G401 (cell line): ENCODE measurements at regions not wholly inside any gene's neighbourhood (a gene's known extent, or its start where the extent isn't known, plus 50 kb on each side); places are given as distances from the start of the nearest gene placed in this dataset.

Experiments
- DNase-seq: peaks from one replicate; pipeline ENCODE4 v3.0.0-alpha.2; 2015; ENCODE audit warnings: low spot score
- in situ Hi-C: cut with HindIII; loops from 2 replicates; pipeline ENCODE4 v1.10.0; 2016; ENCODE audit warnings: low sequenced_read_pairs, mixed read lengths

DNA sequence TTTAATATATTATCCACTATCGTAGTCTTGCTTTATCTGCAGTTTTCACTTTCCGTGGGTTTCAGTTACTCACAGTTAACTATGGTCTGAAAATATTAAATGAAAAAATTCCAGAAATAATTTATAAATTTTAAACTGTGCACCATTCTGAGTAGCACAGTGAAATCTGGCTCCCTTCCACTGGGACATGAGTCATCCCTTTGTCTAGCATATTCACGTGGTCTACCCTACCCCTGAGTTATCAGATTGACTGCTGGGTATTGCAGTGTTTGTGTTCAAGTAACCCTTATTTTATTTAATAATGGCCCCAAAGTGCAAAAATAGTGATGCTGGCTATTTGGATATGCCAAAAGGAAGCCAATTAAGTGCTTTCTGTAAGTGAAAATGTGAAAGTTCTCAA, 539.5 kb upstream of the AGTR1 start:
- in situ Hi-C loops = no loop called here
- no peak for DNase-seq

DNA sequence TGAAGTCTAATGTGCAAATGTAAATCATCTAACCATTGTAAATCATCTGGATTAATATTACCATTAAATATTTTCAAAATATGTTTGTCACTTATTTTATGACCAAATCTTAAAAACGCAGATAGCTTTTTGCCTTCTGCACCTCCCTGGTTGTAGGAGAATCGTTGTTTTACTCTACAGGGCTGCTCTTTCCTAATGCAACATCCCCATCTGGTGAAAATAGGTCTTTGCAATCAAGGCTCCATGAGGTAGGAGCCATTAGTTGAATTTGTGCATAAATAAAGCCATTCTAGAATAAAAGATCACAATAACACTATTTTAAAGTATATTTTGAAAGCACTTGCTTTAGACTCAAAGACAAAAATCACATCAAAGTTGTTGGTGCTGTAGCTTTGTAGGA, 535.6 kb upstream of the AGTR1 start:
- in situ Hi-C loops = no loop called here

DNA sequence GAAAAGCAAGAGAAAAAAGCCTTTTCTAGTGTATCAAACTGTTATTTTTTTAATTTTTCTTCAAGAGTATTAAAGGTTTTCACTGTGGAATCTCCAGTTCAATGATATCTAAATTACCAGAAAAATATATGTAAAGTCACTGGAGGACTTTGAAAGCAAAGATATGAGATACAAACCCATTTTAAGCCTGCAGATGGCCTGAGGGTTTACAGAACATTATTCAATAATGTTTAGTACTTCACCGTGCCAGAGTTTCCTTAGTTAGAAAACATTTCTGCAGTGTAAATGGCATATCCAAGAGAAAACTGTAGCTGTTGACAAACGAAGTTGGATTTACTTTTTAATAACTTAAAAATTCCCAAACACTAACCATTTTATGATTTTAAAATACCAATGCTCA, 529.4 kb upstream of the AGTR1 start:
- DNase-seq = no peak
- in situ Hi-C loops = no loop called here

More for the DNA sequence above, 535.6 kb upstream of the AGTR1 start:
- DNase-seq = peak; percentile 69

DNA sequence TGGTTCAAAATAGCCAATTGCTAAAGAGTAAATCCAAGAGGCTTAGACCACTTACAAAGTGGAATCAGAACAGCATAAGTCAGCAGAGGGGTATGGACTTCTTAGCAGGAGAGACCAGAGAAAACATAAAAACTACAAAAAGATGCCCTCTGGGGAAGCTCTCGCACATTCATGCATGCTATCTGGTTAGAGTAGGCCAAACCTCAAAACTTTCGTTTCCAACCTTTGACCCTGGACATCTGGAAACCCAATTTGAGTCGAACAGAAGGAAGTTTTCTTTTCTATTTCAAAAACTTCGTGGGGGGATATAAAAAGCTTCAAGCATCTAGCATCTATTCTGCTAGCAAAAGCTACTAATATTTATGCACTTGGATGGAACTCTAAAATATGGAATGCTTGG, 523.9 kb upstream of the AGTR1 start:
- in situ Hi-C loops = no loop called here
- no peak for DNase-seq

DNA sequence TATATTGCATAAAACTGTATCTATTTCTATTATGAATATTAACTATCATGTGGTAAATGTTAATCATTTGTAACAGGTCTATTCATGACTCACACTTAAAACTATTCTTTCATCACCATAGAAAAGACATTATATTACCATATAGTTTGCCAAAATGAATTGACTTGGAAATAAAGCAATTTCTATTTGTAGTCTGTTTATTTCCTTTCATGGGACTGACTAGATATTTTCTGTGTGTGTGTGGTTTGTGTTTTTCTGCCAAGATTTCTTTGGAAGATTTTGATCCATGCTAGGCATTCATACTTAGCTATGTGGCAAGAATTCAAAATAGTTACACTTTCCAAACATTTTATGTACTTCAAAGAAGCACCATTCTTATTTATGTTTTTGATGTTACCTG, 522.5 kb upstream of the AGTR1 start:
- in situ Hi-C loops = no loop called here
- DNase-seq = no peak

DNA sequence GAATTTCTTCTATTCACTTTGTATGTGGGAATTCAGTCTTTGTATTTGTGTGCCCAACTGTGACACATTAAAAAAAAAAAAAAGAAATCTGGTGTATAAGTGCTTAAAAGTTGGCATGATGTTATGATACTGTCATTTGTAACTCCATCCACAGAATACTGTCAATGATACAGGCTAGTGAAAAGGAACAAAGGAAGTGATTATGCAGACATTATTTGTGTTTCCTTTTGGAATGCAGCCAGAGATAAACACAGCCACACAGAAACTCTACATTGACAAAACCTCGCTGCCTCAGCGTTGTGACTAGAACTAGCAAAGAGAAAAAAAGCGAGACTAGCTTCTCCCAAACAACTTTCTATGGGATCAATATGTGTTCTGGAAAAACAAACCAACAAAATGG, 519.2 kb upstream of the AGTR1 start:
- DNase-seq = no peak
- in situ Hi-C loops = no loop called here

DNA sequence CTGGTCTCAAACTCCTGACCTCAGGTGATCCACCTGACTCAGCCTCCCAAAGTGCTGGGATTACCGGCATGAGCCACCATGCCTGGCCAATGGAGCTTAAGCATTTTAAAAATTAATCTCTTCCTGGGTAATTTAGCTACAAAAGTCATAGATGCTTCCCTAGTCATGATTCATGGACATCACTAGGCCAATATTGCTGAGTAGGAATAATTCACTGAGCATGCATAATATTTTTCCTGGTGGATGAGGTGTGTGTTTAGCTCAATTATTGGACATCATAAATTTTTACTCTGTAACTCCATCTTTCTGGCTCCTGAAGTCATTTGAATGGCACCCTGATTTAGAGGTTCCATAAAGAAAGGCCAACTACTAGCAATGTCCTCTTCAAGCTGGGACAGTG, 512.9 kb upstream of the AGTR1 start:
- DNase-seq = no peak
- in situ Hi-C loops = no loop called here

DNA sequence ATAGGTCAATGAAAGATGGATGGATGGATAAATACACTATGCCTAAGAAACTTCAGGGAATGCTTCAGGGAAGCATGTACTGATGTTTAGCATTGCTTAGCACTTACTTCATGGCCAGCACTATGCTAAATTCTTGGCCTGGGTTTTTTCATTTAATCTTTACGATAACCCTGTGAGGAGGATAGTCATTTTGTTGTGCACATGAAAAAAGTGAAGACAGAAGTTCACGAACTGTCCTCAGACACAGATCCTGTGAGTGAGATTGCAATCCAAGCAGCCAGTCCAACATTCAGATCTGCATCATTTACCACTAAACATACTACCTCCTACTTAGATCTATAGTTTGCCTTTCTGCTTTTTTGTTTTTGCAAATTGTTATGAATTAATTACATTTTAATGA, 510.8 kb upstream of the AGTR1 start:
- in situ Hi-C loops = no loop called here

DNA sequence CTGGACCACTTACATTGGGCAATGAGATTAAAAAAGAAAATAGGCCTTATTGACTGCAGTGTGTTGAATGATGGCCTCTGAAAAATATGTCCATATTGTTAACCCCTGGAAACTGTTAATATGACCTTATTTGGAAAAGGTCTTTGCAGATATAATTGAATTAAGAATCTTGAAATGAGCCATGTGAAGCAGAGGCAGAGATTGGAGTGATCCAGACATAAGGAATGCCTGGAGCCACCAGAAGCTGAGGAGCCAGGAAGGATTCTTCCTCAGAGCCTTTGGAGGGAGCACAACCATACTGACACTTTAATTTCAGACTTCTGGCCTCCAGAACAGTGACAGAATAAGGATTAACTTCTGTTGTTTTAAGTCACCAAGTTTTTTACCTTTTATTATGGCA, 510.4 kb upstream of the AGTR1 start:
- in situ Hi-C loops = no loop called here
- no peak for DNase-seq

More for the DNA sequence above, 510.8 kb upstream of the AGTR1 start:
- no peak for DNase-seq

DNA sequence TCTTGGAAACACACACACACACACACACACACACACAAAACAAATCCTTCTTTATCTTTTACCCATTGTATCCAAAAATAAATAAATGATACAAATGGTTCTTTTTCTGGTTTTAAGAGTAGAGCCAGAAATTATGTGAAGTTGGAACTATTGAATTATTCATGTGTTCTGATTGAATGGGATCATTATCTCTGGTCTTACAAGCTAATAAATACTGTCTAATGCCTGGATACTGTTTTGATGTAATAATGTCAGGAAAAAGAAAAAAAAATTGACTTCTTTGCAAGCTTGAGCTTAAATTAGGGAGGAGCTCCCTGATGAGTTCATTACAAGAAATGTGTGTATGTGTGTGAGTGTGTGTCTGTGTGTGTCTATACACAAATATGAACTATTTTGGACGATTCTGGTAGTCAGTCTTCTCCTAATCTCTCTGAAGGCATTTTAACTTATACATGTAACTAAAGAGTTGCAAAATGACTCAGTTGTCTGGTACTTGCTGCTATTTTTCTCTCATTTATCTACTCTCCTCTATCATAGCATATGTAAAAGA, 507.2 kb upstream of the AGTR1 start:
- in situ Hi-C loops = no loop called here
- no peak for DNase-seq

DNA sequence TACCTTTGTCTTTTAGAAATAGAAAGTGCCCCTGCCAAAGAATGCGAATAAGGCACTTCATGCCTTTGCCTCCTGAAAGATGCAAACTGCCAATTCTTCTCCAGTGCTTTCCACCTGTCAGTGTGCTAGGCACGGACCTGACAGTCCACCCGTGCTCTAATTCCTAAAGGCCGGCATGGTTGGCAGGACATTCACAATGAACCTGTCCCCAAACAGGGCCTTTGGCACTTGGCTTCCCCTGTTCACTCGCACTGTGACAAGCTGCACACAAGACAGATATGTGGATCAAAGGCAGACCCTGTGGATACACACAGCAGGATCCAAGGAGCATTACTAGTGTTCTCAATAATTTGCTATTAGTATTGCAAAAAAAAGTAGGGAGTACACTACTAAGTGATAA, 505.7 kb upstream of the AGTR1 start:
- DNase-seq = peak; percentile 54
- in situ Hi-C loops = no loop called here

DNA sequence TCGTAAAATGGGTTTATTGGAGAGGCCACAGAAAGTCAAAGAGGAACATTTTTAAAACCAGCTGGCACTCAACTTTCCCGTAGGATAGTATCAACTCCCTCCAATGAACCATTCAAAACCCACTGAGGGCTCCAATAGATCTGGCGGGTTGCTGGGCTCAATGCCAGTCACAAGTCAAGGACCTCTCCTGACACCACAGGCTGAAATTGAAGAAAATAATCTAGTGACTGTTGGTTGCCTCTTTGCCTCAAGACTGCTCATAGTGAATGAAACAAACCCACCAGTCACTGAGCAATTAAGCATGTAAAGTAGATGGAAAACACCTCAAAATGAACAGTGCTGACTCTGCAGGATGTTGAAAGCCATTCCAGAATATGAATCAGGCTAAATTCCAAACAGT, 500.6 kb upstream of the AGTR1 start:
- no peak for DNase-seq
- in situ Hi-C loops = no loop called here

DNA sequence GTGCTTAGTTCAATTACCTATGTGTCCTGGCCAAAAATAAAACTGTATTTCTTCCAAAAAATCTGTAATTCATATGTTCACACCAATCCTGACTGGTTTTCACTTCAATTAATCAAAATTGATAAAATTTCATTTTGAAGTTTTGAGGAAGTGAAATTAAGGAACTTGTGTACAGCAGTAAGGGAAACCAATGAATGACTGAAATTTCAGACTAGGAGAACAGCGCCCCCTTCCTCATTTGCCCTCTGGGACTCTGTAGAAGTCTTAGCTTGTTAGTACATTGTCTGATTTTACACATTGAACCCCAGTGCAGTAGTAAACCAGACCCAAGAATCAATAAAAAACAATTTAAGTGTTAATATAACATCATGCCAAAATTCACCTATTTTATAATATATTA, 495.3 kb upstream of the AGTR1 start:
- in situ Hi-C loops = no loop called here
- DNase-seq = no peak

DNA sequence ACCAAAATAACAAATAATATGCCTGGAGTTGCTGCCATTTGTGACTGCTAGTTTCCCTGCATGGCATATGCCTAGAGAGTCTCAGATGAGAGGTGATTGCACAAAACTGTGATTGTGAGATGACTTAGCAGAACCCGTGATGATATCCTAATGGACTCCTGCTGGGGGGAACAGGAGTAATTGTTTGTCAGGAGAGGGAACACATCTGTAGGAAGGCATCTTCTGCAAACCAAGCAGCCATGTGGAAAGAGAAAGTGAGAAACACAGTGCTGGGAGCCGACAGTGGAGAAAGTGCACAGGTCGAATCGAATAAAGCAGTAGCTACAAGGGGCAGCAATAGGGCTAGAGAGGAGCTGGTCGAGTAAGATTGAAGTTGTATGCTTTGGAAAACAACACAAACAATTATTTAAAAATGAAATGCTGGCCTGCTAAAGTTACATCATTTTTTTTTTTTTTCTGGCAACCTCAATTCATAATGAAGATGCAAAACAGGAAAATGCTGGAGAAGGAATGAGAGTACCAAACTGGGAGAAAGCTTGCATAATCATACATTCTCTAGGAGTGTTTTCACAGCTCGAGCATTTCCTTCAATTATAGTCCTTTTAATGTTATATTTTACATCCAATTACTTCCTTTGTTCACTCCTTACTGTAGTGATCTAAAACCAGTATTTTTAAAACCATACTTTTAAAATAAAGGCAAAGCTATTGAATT, 494.2 kb upstream of the AGTR1 start:
- no peak for DNase-seq
- in situ Hi-C loops = no loop called here

DNA sequence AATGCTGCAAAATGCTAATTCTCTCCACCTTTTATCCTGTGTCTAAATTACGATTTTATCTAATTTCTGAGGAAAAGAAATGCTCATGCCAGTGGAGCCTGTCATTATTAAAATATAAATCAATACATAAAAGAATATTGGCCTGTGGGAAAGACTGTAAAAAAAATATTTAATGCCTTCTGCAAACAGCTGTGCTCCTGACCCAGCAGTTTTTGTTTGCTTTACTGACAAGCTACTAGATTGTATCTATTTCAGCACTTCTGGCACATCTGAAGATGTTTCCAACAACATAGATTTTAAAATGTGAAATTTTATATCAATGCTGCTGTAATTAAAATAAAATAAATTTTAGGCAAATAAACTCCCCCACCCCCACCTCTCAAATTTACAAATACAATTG, 493.6 kb upstream of the AGTR1 start:
- in situ Hi-C loops = no loop called here
- no peak for DNase-seq

DNA sequence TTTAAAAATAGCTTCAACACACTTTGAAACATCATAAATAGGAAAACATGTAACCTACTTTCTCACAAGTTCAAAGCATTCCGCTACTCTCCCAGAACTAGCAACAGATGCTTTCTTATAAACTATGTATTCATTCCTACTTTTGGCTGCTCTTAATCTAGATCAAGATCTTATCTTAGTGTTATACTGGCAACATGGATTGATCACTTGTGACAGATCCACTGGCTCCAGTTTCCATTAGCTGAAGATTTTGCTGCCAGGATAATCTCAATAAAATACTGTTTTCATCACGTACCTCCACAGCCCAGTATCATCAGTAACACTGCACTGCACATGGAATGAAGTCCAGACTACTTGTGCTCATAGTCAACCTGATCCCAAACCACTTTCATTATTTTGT, 491.7 kb upstream of the AGTR1 start:
- in situ Hi-C loops = no loop called here
- no peak for DNase-seq

DNA sequence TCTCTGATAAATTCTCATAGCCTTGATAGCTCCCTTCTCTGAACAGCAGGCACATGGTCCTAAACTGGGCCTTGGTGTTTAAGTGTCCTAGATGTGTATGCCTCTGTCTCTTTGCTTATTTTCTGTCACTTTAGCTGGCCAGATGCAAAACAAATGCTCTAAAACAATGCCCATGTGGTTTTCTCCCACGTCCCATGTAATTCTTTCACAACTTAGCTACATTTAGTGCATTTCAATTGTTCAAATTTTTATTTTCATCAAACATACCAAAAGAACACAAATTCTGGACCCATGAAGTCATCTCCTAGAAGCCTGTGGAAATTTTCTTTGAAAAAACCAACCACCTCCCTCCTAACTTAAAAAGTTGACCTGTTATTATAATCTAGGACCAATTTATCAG, 491.3 kb upstream of the AGTR1 start:
- DNase-seq = no peak
- in situ Hi-C loops = no loop called here

DNA sequence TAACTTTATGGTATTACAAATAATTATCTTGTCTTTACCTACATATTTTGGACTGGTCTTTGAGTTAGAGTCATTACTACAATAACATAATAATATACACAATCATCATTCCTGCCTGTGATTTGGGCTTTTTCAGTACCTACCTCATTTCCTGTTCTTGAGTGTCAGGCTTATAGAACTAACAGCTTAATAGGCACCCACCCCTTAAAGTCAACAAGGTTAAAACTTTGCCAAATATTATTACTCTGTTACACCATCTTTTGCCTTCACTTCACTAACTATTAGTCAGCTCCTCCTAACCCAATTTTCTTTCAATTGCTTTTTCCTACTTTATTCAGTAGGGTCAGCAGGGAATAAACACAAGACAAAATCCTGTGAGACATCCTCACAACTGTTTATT, 488.7 kb upstream of the AGTR1 start:
- no peak for DNase-seq
- in situ Hi-C loops = no loop called here

DNA sequence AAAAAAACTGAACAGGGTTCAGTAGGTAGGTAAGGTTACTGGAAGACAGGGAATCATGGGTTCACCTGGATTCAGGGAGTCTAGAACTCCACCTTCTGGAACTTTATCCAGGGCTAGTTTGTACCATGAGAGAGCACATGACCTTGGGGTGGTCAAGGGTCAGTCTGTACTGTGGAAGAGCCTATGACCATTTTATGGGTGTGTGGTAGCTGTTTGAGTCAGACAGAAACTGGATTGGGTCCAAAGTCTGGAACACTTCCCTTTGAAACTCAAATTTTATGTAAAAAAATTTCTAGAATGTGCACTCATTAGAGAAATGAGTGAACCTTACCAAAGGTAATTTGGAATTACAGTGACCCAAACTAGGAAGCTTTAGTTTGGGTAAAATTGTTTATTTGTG, 486.0 kb upstream of the AGTR1 start:
- DNase-seq = no peak

DNA sequence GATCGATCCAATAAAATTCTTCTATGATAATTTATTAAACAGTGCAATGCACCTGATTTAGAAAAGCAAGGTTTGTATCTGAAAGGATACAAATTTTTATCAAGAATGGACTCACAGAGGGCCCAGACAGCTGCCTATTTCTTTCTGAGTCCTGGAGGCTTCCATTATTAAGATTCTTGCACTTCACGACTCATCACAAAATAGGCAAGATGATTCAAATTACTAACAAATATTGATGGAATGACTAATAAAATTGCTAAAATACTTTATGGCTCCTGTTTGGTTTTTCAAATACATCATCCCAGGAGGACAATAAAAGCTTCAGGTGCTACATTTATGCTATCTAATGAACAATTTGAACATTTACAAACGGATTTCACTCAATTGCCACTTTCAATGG, 483.0 kb upstream of the AGTR1 start:
- in situ Hi-C loops = no loop called here
- no peak for DNase-seq

More for the DNA sequence above, 486.0 kb upstream of the AGTR1 start:
- in situ Hi-C loops = no loop called here

DNA sequence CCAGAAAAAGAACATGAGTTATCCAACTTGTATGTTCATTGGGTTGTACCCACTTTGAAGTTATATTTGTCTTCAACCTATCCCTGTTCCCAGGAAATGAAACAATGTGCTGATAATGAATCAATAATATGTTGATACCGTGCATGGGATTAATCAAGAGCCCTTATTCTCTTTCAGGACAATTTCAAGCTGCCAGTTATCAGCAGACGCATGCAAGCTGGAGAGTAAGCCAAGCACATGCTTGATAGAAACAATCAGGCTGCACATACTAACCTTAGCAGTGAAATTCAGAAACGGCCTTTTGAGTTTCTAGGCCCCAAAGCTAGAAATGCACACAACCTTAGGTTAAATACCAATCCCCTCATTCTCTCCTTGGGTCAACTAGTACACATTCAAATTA, 480.4 kb upstream of the AGTR1 start:
- in situ Hi-C loops = no loop called here
- no peak for DNase-seq
